ENCODE measurements at regions not wholly inside any gene's neighbourhood (a gene's known extent, or its start where the extent isn't known, plus 50 kb on each side); places are given as distances from the start of the nearest gene placed in this dataset.
"Not testable (repeated sequence)": the region's sequence is repeated elsewhere in the genome, so short reads cannot be mapped to it uniquely, and the experiment has no call there.

DNA sequence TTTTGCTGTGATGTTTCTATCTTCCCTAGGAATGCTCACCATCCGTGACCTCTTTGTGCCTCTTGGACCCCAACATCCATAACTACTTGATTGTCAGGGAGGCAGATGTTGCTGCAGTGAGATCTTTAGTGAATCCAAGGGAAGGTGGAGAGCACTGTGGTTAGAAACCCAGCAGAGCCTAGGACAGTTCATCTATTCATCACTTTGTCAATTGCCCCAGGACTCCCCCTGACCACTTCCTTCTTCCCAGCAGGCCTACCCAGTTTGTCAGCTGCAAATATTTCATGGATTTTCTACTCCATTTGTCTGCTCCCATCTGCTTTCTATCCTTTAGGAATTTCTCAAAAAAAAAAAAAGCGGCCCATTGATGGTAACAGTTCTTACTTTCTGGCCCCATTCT lies 942.8 kb downstream of the PCDH7 start:
- peaks cover 17 to 18% of the 10 kb centered on the region in 2 donors for H3K9me3 Mint-ChIP-seq
- no peak overlapping the region for H3K27ac Mint-ChIP-seq
- ATAC-seq: no peak
- no peak for DNase-seq (ENCODE audit: low spot score in 2 of 2)
- H3K36me3 Mint-ChIP-seq: no peaks in the 10 kb centered on the region

GRCh38 chr4:31667686-31668085 lies 947.5 kb downstream of the PCDH7 start:
- ATAC-seq: no peak

DNA sequence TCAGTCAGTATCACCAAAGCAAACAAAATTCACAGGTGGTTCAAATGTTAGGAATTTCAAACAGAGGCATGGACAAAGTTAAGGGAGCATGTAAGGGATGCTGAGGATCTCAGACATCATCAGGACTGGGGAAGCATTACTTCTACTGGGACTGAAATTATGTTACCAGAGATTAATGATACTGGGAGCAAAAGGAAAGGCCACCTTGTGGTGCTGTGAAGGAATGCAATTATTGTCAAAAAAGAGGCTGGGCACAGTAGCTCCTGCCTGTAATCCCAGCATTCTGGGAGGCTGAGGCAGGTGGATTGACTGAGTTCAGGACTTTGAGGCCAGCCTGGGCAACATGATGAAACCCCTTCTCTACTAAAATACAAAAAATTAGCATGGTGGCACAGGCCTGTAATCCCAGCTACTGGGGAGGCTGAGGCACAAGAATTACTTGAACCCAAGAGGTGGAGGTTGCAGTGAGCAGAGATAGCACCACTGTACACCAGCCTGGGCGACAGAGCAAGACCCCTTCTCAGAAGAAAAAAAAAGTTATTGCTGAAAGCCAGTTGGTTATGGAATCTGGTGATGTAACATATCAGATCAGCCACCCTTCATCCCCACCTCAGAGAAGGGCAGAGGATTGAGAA lies 954.3 kb downstream of the PCDH7 start:
- no peak for ATAC-seq
- Mint-ChIP-seq H3K9me3 (peaks cover 5 to 8% of the 10 kb centered on the region in 2 donors), H3K27ac (no peak overlapping the region), H3K36me3 (no peaks in the 10 kb centered on the region)
- DNase-seq (ENCODE audit: low spot score in 2 of 2): no peak

More at GRCh38 chr4:31667686-31668085, 947.5 kb downstream of the PCDH7 start:
- Mint-ChIP-seq H3K27ac (no peak overlapping the region), H3K9me3 (peaks cover 16 to 21% of the 10 kb centered on the region in 2 donors), H3K36me3 (no peaks in the 10 kb centered on the region)
- no peak for DNase-seq (ENCODE audit: low spot score in 2 of 2)

DNA sequence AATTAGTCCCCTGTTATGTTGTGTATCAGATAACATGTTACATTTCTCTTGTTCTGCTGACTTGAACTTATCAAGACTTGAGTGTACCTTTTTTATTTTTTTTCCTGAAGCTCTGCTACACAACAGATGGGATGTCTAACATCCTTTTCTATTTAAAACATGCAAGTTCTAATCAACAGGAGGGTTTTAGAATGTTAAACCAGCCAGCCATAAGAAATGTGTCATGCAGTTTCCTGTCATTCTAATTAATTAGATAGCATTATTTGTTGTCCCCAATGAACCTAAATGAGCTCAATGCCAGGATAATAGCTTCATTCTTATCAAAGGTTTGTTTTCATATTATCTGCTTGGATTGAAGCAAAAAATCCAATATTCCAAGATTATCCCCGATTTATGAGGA lies 958.2 kb downstream of the PCDH7 start:
- no peaks in the 10 kb centered on the region for H3K36me3 Mint-ChIP-seq
- H3K9me3 Mint-ChIP-seq: peaks cover 4% of the 10 kb centered on the region in 2 donors
- ATAC-seq (no peak), DNase-seq (ENCODE audit: low spot score in 2 of 2) (no peak)
- H3K27ac Mint-ChIP-seq: no peak overlapping the region

- H3K27ac Mint-ChIP-seq: no peak overlapping the region
- no peaks in the 10 kb centered on the region for H3K36me3 Mint-ChIP-seq
Measured at GRCh38 chr4:31682796-31683195, 962.6 kb downstream of the PCDH7 start.

GRCh38 chr4:31687717-31688342 lies 967.7 kb downstream of the PCDH7 start:
- no peak overlapping the region for H3K27ac Mint-ChIP-seq
- H3K36me3 Mint-ChIP-seq: no peaks in the 10 kb centered on the region
- no peaks in the 10 kb centered on the region for H3K9me3 Mint-ChIP-seq
- ATAC-seq (no peak), DNase-seq (ENCODE audit: low spot score in 2 of 2) (no peak)

More at GRCh38 chr4:31682796-31683195, 962.6 kb downstream of the PCDH7 start:
- DNase-seq (ENCODE audit: low spot score in 2 of 2) (no peak), ATAC-seq (no peak)
- no peaks in the 10 kb centered on the region for H3K9me3 Mint-ChIP-seq

- DNase-seq (ENCODE audit: low spot score in 2 of 2) (no peak), ATAC-seq (no peak)
- H3K9me3 Mint-ChIP-seq: peaks cover 8% of the 10 kb centered on the region in 2 donors
- H3K36me3 Mint-ChIP-seq: no peaks in the 10 kb centered on the region
- no peak overlapping the region for H3K27ac Mint-ChIP-seq
Measured at GRCh38 chr4:31692399-31692940, 972.3 kb downstream of the PCDH7 start.

DNA sequence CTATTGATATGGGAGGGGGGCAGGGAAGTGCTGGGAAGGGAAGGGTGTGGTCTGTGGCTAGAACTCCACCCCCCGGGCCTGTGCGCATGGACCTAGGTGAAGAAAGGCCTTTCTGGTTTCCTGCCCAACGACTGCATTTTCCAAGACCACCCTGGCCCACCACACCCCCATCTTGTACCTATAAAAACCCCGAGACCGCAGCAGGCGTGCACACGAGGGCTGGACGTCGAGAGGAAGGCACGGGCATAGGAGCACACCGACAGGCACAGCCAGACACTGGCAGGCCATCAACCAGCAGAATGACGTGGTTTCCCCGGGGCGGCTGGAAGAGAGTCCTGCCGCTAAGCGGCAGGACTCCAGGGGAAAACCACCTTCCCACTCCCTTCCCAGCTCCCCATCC lies 981.1 kb downstream of the PCDH7 start:
- peaks cover 7 to 22% of the 10 kb centered on the region in 2 donors for H3K9me3 Mint-ChIP-seq
- DNase-seq (ENCODE audit: low spot score in 2 of 2) (no peak), ATAC-seq (no peak)
- H3K27ac Mint-ChIP-seq: no peak overlapping the region
- H3K36me3 Mint-ChIP-seq: peaks cover 0 to 5% of the 10 kb centered on the region in 2 donors

DNA sequence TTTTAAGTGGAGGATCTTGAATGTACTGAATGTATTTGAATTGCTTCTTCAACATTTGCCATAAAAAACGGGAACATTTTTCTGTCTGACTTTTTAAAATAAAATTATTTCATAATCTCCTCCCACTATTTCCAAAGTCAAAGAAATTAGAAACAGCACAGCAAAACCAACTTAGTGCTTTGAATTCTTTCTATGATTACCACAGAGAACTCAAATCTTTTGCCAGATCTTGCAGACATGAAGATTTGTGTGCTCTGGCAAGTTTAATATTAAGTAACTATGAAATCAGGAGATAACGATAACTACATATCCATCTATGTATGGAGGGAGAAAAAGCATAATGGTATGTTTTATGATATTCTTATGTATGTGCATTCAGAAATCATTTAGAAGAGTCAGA lies 982.2 kb downstream of the PCDH7 start:
- H3K27ac Mint-ChIP-seq: no peak overlapping the region
- ATAC-seq: no peak
- H3K9me3 Mint-ChIP-seq: peaks cover 7 to 22% of the 10 kb centered on the region in 2 donors
- H3K36me3 Mint-ChIP-seq: peaks cover 0 to 5% of the 10 kb centered on the region in 2 donors
- DNase-seq (ENCODE audit: low spot score in 2 of 2): no peak

DNA sequence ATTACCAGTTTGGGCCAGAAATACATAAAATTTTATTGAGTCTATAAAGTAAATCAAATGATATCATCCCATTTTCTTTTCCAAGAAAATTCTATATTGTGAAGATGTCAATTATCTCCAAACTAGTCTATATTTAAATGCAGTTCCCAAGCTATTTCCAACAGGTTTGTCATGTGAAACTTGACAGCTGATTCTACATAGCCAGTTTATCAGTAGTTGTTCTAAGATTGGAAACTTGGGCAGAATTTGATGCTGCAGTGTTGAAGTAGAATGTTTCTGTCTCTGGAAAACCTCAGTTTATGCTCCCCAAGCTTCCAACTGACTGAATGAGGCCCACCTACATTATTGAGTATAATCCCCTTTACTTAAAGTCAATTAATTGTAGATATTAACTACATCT lies 994.1 kb downstream of the PCDH7 start:
- ATAC-seq (no peak), DNase-seq (ENCODE audit: low spot score in 2 of 2) (no peak)
- H3K27ac Mint-ChIP-seq: no peak overlapping the region
- H3K9me3 Mint-ChIP-seq: peaks cover 17 to 19% of the 10 kb centered on the region in 2 donors
- no peaks in the 10 kb centered on the region for H3K36me3 Mint-ChIP-seq

DNA sequence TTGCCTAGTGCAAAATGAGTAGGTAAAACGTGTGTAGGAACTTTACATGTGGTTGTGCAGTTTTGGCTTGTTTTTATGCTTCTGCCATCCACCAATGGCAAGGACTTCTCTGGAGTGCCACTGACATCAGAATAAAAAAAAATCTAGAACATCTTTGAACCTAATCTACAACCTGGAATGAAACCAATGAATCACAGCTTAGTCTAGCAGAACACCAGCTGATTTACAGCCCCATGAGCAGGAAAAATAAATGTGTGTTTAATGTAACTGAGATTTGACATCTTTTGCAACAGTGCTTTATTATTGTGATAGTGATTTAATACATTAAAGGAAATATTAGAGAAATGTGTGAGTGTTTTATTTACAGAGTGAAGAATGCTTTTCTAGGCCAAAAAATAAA lies 995.1 kb downstream of the PCDH7 start:
- no peaks in the 10 kb centered on the region for H3K36me3 Mint-ChIP-seq
- ATAC-seq: no peak

GRCh38 chr4:31727030-31727429 lies 1006.9 kb downstream of the PCDH7 start:
- ATAC-seq (no peak), DNase-seq (ENCODE audit: low spot score in 2 of 2) (no peak)
- H3K36me3 Mint-ChIP-seq: no peaks in the 10 kb centered on the region
- no peak overlapping the region for H3K27ac Mint-ChIP-seq
- peaks cover 3 to 5% of the 10 kb centered on the region in 2 donors for H3K9me3 Mint-ChIP-seq

More for the DNA sequence above, 995.1 kb downstream of the PCDH7 start:
- Mint-ChIP-seq H3K9me3 (peaks cover 11 to 21% of the 10 kb centered on the region in 2 donors), H3K27ac (no peak overlapping the region)
- no peak for DNase-seq (ENCODE audit: low spot score in 2 of 2)

GRCh38 chr4:31735004-31735403 lies 1014.8 kb downstream of the PCDH7 start:
- no peak overlapping the region for H3K27ac Mint-ChIP-seq
- DNase-seq (ENCODE audit: low spot score in 2 of 2): no peak
- ATAC-seq: no peak
- no peaks in the 10 kb centered on the region for H3K36me3 Mint-ChIP-seq
- peaks cover 12 to 15% of the 10 kb centered on the region in 2 donors for H3K9me3 Mint-ChIP-seq

DNA sequence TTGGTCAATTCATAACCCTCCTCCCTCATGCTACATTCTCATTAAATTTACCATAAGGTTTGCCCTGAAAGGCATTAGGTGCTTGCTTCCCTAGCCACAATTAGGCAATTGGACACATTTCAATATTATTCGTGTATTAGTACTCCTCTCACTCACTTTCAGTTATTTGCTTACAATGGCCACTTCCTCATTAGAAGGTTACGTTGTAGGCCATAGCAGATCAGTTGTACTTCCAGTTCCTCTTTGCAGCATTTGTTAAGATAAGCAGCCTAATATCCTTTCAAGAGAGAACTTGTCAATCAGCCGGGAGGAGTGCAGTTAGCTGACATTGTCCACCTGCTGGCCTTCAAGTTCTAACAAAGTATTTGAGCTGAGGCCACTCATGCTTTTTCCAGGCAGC lies 1017.2 kb downstream of the PCDH7 start:
- no peak overlapping the region for H3K27ac Mint-ChIP-seq
- ATAC-seq (no peak), DNase-seq (ENCODE audit: low spot score in 2 of 2) (no peak)
- peaks cover 8 to 10% of the 10 kb centered on the region in 2 donors for H3K9me3 Mint-ChIP-seq
- H3K36me3 Mint-ChIP-seq: no peaks in the 10 kb centered on the region

GRCh38 chr4:31741326-31741725 lies 1021.2 kb downstream of the PCDH7 start:
- DNase-seq (ENCODE audit: low spot score in 2 of 2): no peak
- no peaks in the 10 kb centered on the region for H3K36me3 Mint-ChIP-seq
- no peak for ATAC-seq
- H3K27ac Mint-ChIP-seq: no peak overlapping the region
- H3K9me3 Mint-ChIP-seq: peaks cover 4 to 5% of the 10 kb centered on the region in 2 donors

DNA sequence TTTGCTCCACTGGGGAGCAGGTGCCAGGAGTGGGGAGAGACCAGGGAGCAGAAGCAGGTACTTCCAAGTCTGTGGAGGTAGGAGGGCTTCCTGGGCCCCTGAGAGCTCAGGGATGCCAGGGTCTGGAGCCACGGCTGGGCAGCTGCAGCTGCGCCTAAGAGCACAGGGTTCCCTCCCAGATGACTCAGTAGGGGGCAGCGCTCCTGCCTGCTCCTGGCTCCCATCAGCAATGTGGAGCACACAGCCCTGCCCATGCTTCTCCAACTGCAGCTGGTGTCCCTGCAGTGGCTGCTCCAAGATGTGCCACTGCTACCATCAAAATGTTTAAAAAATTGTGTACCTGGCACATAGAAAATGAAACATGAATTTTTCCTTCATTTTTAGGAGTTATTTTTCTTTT lies 1028.2 kb downstream of the PCDH7 start:
- H3K9me3 Mint-ChIP-seq: peaks cover 11 to 20% of the 10 kb centered on the region in 2 donors
- no peak overlapping the region for H3K27ac Mint-ChIP-seq
- no peaks in the 10 kb centered on the region for H3K36me3 Mint-ChIP-seq
- DNase-seq (ENCODE audit: low spot score in 2 of 2) (no peak), ATAC-seq (no peak)

- not testable (repeated sequence) for H3K36me3 Mint-ChIP-seq; DNase-seq (ENCODE audit: low spot score in 2 of 2)
- peaks cover 15 to 24% of the 10 kb centered on the region in 2 donors for H3K9me3 Mint-ChIP-seq
Measured at GRCh38 chr4:31750581-31750980, 1030.4 kb downstream of the PCDH7 start.

GRCh38 chr4:31755751-31756150 lies 1035.6 kb downstream of the PCDH7 start:
- Mint-ChIP-seq H3K27ac (no peak overlapping the region), H3K36me3 (peaks cover 0 to 10% of the 10 kb centered on the region in 2 donors), H3K9me3 (peaks cover 30 to 34% of the 10 kb centered on the region in 2 donors)
- no peak for DNase-seq (ENCODE audit: low spot score in 2 of 2)
- ATAC-seq: no peak

More at GRCh38 chr4:31750581-31750980, 1030.4 kb downstream of the PCDH7 start:
- not testable (repeated sequence) for H3K27ac Mint-ChIP-seq, ATAC-seq

All from activated naive CD4-positive, alpha-beta T cell treated with anti-CD3 and anti-CD28 coated beads, Interleukin-2, amount 50 U/mL, for 72 hours (primary cell).